ENCODE measurements at regions not wholly inside any gene's neighbourhood (a gene's known extent, or its start where the extent isn't known, plus 50 kb on each side); places are given as distances from the start of the nearest gene placed in this dataset.

DNA sequence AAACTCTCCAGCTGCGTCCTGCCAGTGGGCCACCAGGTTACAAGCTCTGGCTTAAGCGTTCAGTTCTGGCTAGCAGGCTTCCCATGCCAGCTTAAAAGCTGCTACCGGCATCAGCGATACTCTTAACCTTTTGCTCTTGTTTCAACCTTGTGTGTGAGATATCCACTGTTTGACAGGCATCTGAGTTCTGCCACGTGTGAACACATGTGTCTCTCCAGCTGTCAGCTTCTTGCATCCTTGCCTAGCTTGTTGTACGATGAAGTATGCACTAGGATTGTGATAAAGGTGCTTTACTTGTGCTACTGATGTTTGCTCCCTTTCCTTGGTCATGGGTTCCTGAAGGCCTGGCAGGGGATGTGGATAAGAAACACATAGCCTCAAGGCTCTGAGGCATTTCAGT, 201.6 kb downstream of the PRDM2 start:
- POLR2A ChIA-PET: no interaction called here
- Histone ChIP-seq H3K9me1 (replicated peaks; ENCODE audit: control insufficient read depth, extremely low read depth, insufficient read depth, low read length) (no peaks in the 10 kb centered on the region), H3K36me3 (ENCODE audit: control insufficient read depth in 2 of 2, extremely low read depth in 1 of 2, insufficient read depth in 2 of 2, low read length in 2 of 2) (no peaks in the 10 kb centered on the region), H3K9ac (replicated peaks; ENCODE audit: extremely low read depth, insufficient read depth, low read length) (no peak overlapping the region), H3K27ac (ENCODE audit: insufficient read depth, low read depth, low read length) (no peak overlapping the region), H3K4me2 (ENCODE audit: insufficient read depth, low read length) (no peak overlapping the region), H2AFZ (ENCODE audit: low read depth, low read length) (no peak overlapping the region), H3K9me3 (replicated peaks; ENCODE audit: control insufficient read depth, insufficient read depth, low read length) (peaks cover 6% of the 10 kb centered on the region), H3K4me3 (replicated peaks in 1 of 3; ENCODE audit: insufficient read depth in 1 of 3, low read depth in 1 of 3, low read length in 3 of 3) (no peak overlapping the region), H3K79me2 (ENCODE audit: control insufficient read depth, insufficient read depth, low read length) (no peaks in the 10 kb centered on the region), H3K27me3 (ENCODE audit: control insufficient read depth in 2 of 2, insufficient read depth in 2 of 2, low read length in 2 of 2) (no peaks in the 10 kb centered on the region), H4K20me1 (replicated peaks; ENCODE audit: control insufficient read depth, extremely low read depth, insufficient read depth, low read length) (no peaks in the 10 kb centered on the region), H3K4me1 (ENCODE audit: control insufficient read depth, extremely low read depth, insufficient read depth, low read length) (no peaks in the 10 kb centered on the region)
- intact Hi-C loops (cut with micrococcal nuclease): no loop called here
- DNase-seq (ENCODE audit: low read depth, low spot score): no peak
- BruUV-seq (replicated peaks): no TSS peak
- TF ChIP-seq GATA2 (IDR thresholded peaks at IDR 0.05; ENCODE audit: insufficient read depth, insufficient read length, low read depth, low read length): no peak
- no peak for TF ChIP-seq FOS (IDR thresholded peaks at IDR 0.05; ENCODE audit: borderline replicate concordance, insufficient read depth, low read length)
- no peak for TF ChIP-seq POLR2A (IDR thresholded peaks at IDR 0.05; ENCODE audit: low read depth, low read length)
- TF ChIP-seq MYC (IDR thresholded peaks at IDR 0.05; ENCODE audit: low read depth, low read length): no peak
- TF ChIP-seq, protein P1, sequence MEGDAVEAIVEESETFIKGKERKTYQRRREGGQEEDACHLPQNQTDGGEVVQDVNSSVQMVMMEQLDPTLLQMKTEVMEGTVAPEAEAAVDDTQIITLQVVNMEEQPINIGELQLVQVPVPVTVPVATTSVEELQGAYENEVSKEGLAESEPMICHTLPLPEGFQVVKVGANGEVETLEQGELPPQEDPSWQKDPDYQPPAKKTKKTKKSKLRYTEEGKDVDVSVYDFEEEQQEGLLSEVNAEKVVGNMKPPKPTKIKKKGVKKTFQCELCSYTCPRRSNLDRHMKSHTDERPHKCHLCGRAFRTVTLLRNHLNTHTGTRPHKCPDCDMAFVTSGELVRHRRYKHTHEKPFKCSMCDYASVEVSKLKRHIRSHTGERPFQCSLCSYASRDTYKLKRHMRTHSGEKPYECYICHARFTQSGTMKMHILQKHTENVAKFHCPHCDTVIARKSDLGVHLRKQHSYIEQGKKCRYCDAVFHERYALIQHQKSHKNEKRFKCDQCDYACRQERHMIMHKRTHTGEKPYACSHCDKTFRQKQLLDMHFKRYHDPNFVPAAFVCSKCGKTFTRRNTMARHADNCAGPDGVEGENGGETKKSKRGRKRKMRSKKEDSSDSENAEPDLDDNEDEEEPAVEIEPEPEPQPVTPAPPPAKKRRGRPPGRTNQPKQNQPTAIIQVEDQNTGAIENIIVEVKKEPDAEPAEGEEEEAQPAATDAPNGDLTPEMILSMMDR (IDR thresholded peaks at IDR 0.05; ENCODE audit: extremely low read depth in 1 of 2, insufficient read depth in 1 of 2, low read depth in 1 of 2, low read length in 2 of 2): no peak
- TF ChIP-seq, protein P2, sequence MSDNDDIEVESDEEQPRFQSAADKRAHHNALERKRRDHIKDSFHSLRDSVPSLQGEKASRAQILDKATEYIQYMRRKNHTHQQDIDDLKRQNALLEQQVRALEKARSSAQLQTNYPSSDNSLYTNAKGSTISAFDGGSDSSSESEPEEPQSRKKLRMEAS (IDR thresholded peaks at IDR 0.05; ENCODE audit: insufficient read depth, insufficient read length): no peak
- TF ChIP-seq JUN (IDR thresholded peaks at IDR 0.05; ENCODE audit: borderline replicate concordance, insufficient read depth, insufficient read length, low read depth): no peak
- TF ChIP-seq EZH2 (IDR thresholded peaks at IDR 0.05; ENCODE audit: borderline replicate concordance, low read depth, low read length, severe bottlenecking): no peak
- no peak for TF ChIP-seq POLR2AphosphoS5 (IDR thresholded peaks at IDR 0.05; ENCODE audit: insufficient read depth, low read depth, low read length)
- dilution Hi-C loops (cut with MboI; ENCODE audit: extremely low pct_ligation_motif_present, low sequenced_read_pairs): no loop called here
- FAIRE-seq: no peak
- CTCF ChIA-PET: no interaction called here
